Iris pigment epithelial cell (primary cell): ENCODE measurements at regions not wholly inside any gene's neighbourhood (a gene's known extent, or its start where the extent isn't known, plus 50 kb on each side); places are given as distances from the start of the nearest gene placed in this dataset.
"Not testable (repeated sequence)": the region's sequence is repeated elsewhere in the genome, so short reads cannot be mapped to it uniquely, and the experiment has no call there.

Source experiments
- DNase-seq: peaks from one replicate; pipeline ENCODE4 v3.0.0-alpha.2; 2011; ENCODE audit warnings: low read depth

DNA sequence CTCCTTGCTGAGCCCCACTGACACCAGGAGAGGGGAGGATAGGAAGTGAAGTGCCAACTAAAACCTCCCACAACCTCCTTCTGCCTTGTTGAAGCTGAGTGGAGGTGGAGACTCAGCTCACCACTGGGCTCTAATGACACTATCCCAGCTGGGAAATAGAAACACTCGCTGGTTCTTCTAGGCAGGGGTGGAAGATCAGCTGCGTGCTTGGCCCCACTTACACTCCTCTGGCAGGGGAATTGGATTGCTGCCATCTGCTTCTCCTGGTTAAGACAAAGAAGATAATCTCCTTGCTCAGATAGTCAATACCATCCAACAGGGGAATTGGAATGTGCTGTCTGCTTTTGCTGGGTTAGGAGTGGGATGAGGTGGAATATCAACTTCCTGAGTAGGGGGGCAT, 392.5 kb downstream of the ZNF674 start:
- no peak for DNase-seq

DNA sequence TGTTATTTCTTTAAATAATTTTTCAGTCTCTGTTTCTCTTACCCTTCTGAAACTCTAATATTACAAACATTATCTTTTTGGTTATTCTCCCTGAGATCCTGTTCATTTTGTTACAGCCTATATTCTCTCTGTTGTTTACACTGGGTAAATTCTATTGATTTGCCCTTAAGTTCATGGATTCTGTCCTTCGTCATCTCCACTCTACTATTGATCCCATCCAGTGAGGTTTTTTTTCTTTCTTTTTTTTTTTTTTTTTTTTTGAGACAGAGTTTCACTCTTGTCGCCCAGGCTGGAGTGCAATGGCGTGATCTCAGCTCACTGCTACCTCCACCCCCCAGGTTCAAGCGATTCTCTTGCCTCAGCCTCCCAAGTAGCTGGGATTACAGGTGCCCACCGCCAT, 393.9 kb downstream of the ZNF674 start:
- DNase-seq, result not testable (repeated sequence)

DNA sequence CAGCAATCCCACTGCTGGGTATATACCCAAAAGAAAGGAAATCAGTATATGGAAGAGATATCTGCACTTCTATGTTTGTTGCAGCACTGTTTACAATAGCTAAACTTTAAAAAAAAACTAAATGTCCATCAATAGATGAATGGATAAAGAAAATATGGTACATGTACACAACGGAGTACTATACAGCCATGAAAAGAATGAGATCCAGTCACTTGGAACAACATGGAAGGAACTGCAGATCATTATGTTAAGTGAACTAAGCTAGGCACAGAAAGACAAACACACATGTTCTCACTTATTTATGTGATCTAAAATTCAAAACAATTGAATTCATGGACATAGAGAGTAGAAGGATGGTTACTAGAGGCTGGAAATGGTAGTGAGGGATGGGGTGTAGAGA, 400.7 kb downstream of the ZNF674 start:
- DNase-seq, result no peak

DNA sequence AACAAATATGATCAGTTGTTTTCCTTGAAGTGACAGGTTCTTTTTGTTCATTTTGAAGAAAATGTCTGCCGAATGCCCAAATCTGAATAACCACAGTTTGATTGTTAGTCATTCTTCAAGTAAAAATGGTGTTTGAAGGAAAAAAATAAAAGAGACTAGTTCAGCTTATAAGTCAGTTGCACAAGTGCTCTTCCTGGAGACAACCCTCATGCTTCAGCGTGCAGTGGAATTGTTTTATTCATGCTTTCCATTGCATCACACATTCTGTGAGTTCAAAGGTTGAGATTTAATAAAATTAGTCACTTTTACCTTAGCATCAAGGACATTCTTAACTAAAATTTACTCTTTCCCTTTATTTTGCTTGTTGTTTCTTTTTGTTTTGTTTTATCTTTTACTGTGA, 404.9 kb downstream of the ZNF674 start:
- peak; percentile 70 for DNase-seq

DNA sequence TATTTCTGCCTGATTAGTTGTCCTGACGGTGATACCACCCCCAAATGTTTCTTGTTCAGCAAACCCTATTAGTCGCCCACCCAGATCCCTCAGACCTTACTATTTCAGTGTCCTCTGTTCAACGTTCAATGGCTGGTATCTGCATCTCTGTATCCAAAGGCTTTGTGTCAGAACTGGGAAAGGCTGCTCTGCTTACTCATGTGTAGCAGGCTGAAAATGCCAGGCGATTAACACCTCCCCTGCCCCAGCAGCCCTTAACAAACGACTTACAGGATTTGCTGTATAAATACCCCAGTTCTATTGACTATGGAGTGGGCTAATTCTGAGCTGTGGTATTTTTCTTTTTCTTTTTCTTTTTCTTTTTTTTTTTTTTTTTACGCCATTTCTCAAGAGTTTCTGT, 415.0 kb downstream of the ZNF674 start:
- no peak for DNase-seq

DNA sequence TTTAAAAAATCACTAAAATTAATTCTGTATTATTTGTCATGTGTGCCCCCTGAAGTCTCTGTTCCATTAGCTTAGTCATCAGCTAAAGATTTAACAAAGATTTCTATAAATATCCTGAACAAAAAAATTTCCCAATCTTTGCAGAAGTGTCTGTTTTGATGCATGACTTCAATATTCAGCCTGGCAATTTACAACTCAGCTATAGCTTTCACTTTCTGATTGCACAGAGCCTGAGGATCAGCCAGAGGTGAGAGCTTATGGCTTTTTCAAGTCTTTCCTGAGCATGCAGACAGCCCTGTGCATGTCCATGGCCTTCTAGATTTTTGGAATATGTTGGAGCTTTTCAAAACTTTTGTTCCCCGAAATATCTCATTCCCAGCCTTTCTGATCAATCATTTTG, 420.1 kb downstream of the ZNF674 start:
- peak; percentile 32 for DNase-seq

DNA sequence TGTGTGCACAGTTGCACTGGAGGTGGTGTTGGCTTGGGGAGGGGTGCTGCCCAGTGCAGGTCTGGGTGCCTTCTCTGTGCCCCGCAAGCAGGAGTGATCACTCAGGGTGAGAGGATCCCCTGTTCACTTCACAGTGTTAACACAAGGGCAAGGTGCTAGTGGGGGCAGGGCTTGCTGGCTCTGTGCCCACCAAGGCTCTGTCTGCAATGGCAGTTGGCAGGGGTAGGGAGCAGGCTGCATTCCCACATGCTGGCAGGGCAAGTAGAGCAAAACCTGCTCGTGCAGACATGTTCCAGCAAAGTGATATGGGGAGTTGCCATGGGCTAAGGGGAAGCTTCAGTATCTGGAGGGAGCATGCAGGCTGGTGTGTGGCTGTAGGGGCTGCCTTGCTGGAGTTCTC, 428.0 kb downstream of the ZNF674 start:
- no peak for DNase-seq

DNA sequence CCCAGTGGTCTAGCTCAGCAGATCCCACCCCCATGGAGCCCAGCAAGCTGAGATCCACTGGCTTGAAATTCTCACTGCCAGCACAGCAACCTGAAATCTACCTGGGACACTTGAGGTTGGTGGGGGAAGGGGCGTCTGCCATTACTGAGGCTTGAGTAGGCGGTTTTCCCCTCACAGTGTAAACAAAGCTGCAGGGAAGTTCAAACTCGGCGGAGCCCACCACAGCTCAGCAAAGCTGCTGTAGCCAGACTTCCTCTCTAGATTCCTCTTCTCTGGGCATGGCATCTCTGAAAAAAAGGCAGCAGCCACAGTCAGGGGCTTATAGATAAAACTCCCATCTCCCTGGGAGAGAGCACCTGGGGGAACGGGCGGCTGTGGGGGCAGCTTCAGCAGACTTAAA, 457.9 kb downstream of the ZNF674 start:
- not testable (repeated sequence) for DNase-seq

DNA sequence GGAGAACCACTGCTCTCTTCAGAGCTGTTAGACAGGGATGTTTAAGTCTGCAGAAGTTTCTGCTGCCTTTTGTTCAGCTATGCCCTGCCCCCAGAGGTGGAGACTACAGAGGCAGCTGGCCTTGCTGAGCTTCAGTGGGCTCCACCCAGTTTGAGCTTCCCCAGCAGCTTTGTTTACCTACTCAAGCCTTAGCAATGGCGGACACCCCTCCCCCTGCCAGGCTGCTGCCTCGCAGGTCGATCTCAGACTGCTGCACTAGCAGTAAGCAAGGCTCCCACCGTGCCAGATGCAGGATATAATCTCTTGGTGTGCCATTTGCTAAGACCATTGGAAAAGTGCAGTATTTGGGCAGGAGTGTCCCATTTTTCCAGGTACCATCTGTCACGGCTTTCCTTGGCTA, 465.1 kb downstream of the ZNF674 start:
- not testable (repeated sequence) for DNase-seq

DNA sequence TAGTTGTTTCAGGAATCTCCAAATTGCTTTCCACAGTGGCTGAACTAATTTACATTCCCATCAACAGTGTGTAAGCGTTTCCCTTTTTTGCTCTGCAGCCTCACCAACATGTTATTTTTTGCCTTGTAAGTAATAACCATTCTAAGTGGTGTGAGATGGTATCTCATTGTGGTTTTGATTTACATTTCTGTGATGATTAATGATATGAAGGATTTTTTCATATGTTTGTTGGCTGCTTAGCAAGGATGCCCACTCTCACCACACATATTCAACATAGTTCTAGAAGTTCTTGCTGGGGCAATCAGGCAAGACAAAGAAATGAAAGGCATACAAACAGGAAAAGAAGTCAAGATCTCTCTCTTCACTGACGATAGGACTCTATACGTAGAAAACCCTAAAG, 472.4 kb downstream of the ZNF674 start:
- no peak for DNase-seq

DNA sequence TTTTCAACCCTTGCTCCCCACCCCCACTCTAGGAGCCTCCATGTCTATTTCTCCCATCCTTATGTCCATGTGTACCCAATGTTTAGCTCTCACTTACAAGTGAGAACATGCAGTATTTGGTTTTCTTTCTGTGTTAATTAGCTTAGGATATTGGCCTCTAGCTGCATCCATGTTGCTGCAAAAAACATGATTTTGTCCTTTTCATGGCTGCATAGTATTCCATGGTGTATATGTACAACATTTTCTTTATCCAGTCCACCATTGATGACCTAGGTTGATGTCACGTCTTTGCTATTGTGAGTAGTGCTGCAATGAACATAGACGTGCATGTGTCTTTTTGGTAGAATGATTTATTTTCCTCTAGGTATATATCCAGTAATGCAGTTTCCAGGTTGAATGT, 472.8 kb downstream of the ZNF674 start:
- DNase-seq, result no peak

DNA sequence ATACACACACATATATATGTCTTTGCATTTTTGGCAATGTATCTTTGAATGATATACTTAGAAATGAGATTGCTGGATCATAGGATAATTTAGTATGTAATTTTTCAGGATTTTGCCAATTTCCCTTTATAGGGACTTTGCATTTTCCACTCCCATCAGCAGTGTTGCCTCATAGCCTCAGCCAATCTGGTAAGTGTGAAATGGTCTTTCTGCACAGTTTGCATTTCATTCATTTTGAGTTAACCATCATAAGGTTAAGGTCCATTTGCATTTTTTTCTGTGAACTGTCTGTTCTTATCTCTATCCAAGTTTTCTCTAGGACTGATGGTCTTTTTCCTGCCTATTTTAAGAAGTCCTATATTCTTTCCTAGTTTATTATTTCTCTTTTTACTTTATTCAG, 474.8 kb downstream of the ZNF674 start:
- DNase-seq, result no peak

DNA sequence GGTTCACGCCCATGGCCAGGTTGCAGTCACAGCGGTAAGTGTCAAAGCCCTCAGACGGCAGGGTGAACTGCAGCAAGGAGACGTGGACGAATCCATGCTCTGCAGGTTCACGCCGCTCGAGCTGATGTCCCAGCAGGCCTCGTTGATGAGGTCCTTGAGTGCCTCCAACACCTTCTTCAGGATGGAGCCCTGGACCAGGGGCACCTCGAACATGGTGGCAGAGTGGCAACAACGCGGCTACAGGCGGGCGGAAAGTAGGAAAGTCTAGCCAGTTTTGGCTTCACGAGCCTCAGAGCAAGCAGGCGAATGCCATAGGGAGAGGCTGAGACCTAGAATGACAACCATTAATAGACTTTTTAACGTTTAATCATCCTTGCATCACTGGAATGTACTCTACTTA, 485.9 kb downstream of the ZNF674 start:
- no peak for DNase-seq

DNA sequence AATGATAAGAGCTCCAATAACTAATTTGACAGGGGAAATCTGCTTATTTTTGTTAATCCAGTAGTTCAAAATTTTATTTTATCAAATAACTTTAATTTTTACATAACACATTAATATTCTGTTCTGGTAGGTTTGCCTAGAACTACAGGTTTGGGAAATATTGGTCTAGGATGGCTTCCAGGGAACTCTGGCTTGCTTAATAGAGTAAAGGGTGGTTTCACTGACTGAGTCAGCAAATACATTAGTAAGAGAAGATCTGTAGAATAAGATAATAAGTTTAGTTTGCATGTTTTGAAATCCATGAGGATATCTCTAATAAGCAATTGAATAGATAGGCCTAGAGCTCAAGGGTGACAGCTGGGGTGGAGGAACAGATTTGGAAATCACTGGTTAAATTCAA, 500.7 kb downstream of the ZNF674 start:
- DNase-seq, result peak; percentile 8

DNA sequence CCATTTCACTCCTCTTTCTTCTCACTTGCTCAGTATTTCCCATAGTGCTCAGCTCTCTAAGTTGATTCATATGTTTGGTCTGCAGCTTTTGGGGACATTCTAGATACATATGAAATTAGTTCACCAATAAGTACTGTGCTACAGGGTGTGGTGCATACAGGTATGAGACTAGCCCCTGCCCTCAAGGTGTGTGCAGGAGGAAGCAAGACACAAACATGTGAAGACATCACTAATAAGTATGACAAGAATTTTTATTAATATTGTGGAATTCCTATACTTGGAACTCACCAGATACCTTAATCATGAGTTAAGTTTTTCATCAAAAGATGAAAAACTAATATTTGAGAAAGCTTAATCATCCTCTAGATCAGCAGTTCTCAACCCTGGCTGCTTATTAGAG, 505.2 kb downstream of the ZNF674 start:
- DNase-seq, result no peak

DNA sequence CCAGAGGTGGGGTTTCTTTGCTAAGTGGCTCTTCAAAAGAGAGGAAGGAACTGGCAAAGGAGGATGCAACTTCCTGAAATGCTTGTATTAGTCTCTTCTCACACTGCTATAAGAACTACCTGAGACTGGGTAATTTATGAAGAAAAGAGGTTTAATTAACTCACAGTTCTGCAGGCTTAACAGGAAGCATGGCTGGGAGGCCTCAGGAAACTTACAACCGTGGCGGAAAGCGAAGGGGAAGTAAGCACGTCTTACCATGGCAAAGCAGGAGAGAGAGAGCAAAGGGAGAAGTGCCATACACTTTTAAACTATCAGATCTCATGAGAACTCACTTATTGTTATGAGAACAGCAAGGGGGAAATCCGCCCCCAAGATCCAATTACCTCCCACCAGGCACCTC, 505.7 kb downstream of the ZNF674 start:
- no peak for DNase-seq

DNA sequence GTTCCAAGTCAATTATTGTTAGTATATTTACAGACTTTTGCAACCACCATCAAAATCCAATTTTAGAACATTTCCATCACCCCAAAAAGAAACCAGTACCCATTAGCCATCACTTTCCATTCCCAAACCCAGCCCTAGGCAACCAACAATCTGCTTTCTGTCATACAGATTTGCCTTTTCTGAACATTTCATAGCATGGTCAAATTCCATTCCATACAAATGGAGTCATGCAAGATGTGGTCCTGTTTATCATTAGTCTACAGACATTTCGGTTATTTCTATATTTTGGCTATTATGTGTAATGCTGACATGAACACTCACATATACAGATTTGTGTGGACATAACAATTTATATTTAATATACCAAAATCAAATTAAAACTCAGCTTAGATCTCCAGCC, 508.7 kb downstream of the ZNF674 start:
- DNase-seq, result no peak

DNA sequence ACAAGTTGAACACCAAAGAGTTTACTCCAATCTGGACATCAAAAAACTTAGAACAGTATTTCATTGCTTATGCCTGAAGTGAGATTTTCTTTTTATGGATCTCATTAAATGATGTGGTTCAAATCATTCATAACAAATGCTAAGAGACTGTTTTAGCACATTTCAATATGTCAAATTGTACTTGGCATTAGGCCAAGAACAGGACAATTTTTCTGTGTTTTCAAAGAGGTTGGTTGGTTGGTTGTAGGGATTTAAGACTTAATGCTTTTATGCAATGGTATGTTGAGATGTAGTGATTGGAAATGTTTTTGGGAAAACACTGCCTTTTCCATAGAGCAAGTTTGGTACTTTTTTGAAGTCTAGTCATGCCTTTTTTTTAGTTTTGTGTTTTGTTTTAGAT, 510.4 kb downstream of the ZNF674 start:
- DNase-seq, result no peak

DNA sequence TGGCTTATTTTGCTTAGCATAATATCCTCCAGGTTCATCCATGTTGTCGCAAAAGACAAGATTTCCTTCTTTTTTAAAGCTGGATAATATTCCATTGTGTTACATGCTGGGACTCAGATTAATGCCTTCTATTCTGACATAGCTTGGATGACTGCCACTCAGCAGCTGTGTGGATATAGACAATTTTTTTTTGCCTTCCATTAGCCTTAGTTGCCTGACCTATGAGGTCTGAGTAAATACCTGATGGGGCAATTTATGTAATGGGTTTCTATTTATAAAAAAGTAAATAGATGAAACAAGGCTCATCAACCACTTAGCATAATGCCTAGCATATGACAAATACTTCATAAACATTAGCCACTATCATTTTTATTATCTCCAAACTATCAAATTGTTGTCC, 515.4 kb downstream of the ZNF674 start:
- no peak for DNase-seq

DNA sequence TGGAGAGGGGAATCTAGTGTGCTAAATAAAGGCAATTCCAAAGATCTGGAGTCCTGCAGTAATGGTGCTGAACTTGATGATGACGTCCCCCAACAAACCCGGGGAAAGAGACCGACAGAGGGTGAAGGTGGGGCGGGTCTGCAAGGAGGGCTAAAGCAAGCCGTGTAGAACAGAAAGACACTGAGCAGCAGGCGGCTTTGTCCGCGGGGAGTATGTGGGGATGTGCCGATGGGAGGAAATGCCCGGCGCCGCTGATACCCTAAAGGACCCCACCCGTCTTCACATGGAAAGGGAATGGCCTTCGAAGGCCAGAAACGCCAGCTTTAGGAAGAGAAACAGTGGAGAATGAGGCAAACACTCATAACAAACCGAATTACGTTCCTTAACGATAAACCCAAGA, 528.9 kb downstream of the ZNF674 start:
- DNase-seq, result no peak

DNA sequence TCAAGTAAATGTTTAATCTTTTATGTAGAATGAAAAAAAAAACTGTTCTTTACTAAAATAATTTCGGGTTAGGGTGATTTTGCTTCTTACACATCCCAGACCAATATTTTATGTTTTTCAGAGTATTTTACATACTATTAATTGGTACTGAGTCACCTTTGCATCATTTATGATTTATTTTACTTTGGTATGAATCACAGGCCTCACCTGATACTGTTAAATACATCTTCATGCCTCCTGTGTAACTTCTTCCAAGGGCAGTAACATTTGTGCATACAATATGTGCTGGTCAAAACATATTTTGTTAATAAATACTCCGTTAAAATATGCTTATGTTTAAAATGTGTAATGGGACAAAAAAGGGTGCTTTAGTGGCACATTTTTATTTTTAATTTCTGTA, 529.6 kb downstream of the ZNF674 start:
- no peak for DNase-seq

DNA sequence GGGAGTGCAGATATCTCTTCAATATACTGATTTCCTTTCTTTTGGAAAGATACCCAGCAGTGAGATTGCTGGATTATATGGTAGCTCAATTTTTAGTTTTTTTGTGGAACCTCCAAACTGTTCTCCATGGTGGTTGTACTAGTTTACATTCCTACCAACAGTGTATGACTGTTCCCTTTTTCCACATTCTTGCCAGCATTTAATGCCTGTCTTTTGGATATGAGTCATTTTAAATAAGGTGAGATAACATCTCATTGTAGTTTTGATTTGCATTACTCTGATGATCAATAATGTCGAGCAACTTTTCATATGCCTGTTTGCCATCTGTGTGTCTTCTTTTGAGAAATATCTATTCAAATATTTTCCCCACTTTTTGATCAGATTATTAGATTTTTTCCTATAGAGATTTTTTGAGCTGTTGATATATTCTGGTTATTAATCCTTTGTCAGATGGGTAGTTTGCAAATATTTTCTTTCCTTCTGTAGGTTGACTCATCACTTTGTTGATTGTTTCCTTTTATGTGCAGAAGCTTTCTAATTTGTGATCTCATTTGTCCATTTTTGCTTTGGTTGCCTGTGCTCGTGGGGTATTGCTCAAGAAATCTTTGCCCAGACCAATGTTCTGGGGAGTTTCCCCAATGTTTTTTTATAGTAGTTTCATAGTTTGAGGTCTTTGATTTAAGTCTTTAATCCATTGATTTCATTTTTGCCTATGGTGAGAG, 552.7 kb downstream of the ZNF674 start:
- no peak for DNase-seq

DNA sequence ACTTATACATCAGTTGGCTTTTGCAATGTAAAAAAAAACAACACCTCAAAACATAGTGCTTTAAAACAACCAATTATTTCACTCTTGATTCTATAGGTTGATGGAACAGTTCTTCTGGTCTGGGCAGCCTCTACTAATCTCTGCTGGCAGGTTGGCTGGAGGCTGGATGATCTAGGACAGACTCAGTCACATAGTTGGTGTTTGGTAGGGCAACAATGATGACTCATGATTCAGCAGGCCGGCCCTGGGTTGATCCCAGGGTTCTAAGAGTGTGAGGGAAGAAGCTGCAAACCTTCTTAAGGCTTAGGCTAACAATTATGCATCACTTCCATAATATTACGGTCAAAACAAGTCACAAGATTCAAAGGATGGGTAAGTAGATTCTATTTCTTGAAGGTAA, 558.2 kb downstream of the ZNF674 start:
- peak; percentile 63 for DNase-seq

DNA sequence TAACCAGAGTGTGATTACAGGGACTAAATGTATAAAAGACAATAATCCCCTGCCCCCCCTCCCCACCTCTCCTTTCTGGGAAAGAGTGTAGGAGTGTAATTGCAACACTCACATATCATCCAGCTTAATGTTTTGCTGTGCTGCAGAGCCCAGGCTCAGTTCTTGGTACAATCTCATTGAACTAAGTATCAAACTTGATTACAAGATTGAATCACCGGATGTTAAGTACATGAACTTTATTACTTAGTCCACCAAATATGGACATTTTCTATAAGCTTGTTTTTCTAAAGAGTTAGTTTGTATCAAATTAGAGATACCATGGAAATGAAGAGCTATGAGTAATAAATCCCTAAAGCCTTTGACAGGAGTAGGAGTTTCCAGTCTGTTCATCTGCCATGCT, 559.1 kb downstream of the ZNF674 start:
- DNase-seq, result peak; percentile 53
